Superior temporal gyrus (tissue), 1 donor: ENCODE measurements at regions not wholly inside any gene's neighbourhood (a gene's known extent, or its start where the extent isn't known, plus 50 kb on each side); places are given as distances from the start of the nearest gene placed in this dataset.

Experiments
- DNase-seq: peaks from one replicate; pipeline ENCODE4 v3.0.0-alpha.2; 2016; ENCODE audit errors: extremely low spot score

GRCh38 chr3:66592927-66593625 is 92.3 kb upstream of the LRIG1 start:
- DNase-seq: no peak

DNA sequence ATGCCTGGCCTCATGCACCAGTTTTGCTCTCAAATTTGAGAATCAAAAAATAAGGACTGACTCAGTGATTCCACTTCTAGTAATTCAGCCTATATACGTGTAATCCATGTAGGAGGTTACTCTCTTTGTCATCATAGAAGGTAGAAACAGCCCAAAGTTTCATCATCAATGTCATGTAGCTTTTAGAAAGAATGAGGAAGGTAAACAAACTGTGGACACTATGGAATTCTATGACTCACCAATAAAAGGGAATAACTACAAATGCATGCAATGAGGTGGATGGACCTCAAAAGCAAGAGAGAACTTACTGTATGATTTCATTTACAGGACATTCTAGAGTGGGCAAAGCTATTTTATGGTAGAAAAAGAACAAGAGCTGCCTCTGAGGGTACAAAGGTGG is 93.2 kb upstream of the LRIG1 start:
- no peak for DNase-seq

- no peak for DNase-seq
Observed at GRCh38 chr3:66597308-66597863, 96.6 kb upstream of the LRIG1 start.

- DNase-seq: no peak
Observed at GRCh38 chr3:66598168-66598567, 97.3 kb upstream of the LRIG1 start.

DNA sequence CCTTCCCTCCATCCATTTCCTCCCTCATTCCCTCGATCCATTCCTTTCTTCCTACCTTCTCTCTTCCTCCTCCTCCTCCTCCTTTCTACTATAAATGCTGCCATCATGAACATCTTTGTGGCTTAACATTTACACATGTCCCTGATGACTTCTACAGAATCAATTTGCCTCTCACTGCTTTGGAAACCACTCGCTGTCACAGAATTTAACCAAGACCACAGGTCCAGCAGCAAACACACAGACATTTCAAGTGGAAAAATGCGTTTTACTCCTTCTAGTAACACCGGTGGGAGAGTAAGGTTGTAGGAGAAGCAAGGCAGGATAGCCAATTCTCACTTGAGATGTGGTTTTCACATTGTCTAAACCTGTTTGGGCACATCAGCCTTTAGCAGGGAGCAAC is 101.4 kb upstream of the LRIG1 start:
- DNase-seq: no peak

GRCh38 chr3:66602691-66603090 is 101.9 kb upstream of the LRIG1 start:
- no peak for DNase-seq

- DNase-seq: no peak
Observed at GRCh38 chr3:66603151-66603611, 102.4 kb upstream of the LRIG1 start.

GRCh38 chr3:66604481-66604880 is 103.7 kb upstream of the LRIG1 start:
- DNase-seq: no peak

- DNase-seq: no peak
Observed at GRCh38 chr3:66606126-66606525, 105.3 kb upstream of the LRIG1 start.

GRCh38 chr3:66606868-66607267 is 106.0 kb upstream of the LRIG1 start:
- DNase-seq: no peak

- no peak for DNase-seq
Observed at GRCh38 chr3:66609660-66610561, 109.1 kb upstream of the LRIG1 start.

- DNase-seq: no peak
Observed at GRCh38 chr3:66610562-66610909, 109.7 kb upstream of the LRIG1 start.

GRCh38 chr3:66615643-66616301 is 115.0 kb upstream of the LRIG1 start:
- DNase-seq: no peak

DNA sequence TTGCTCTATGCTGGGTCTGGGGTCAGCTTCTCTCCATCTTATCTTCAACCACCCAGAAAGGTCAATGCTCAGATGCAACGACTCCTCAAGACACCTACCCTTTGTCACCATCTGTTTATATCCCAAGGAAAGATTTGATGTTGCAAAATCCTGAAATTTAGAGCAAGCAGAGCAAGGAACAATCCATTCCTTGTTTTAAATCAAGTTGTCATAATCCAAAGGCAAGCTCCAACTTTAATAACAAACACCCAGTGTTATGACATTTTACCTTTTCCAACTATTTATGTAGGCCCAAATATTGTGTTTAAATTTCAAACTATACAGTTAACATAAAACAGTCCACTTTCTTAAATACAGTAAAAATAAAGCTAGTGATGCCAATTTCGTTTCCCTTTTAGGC is 116.5 kb upstream of the LRIG1 start:
- DNase-seq: no peak

DNA sequence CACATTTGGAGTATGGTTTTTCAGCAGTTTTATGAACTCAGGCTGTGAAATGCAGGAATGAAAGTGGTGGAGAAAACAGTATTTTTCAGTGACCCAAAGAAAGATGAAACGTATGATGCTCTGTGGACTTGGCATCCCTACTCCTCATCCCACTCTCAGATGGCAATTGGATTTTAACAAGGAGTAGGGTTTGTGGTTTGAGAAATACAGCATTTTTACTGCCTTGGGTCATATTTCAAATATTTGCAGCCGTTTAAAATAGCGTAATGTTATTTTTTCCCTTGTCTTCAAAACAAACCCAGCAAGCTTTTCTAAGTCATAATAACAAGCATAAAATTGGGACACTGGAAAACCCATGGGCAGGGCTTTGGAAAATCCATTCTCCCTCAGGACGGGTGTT is 117.2 kb upstream of the LRIG1 start:
- DNase-seq: no peak

- DNase-seq: no peak
Observed at GRCh38 chr3:66620296-66620695, 119.5 kb upstream of the LRIG1 start.

DNA sequence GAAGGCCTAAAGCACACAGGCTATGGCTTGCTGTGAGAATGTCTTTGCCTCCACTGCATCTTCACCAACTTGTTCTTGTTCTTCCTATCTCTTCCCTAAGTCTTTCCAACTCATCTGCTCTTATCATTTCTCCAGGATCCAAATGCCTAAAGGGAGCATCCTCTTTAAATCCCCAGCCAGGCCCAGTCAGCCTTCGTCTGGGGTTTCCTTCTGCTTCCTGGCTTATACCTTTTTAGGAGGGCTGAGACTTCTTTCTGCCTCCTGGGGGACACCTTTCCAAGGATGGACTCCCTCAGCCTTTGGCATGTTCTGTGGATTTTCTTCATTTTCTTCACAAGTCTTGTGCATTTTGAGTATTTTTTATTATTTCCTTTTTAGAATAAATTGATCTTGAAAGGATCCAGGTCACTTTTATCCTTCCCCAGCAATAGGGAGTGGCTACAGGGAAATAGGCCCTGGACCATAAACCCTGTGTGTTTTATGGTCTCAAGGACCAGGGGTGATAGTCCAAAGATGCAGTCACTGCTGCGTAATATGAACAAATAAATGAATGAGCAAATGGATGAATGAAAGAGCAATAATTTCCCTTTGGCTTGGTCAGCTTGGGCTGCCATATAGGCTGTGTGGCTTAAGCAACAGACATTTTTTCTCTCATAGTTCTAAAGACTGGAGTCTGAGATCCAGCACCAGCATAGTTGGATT is 122.1 kb upstream of the LRIG1 start:
- DNase-seq: no peak

- DNase-seq: no peak
Observed at GRCh38 chr3:66625505-66626216, 124.8 kb upstream of the LRIG1 start.

DNA sequence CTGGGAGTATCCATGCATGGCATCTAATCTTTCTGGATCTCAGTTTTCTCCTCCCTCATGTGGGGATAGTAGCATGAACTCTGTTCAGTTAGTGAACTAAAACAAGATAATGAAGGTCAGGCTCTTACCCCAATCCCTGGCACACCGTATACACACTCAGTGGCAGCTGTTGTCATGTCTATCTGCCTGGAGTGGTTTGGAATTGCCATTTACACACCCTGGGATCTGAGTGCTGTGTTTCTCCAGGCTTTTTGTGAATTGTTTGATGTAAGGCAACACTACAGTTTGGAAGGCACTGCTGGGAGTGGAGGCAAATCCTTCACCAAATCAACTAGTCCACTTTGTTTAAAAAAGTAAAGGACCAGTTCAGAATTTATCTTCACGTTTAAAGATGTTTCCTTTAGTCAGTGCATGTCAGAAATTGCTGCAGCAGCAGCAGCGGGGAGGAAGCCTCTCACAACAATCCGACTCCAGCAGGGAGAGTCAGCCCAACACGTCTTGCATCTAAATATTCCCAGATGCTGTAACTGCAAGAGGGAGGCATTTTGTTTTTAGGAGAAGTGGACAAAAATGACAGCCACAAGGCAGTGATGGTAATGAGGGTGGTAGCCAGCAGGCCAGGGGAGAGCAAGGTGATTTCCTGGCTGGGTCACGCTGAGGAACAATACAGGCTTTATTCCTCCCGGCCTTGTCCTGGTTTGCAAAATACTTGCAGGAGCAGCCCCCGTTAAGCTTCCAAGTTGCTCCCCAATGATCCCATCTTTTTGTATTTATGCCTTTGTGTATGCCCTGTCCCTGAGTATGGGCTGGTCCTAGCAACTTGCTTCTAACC is 128.5 kb upstream of the LRIG1 start:
- no peak for DNase-seq

DNA sequence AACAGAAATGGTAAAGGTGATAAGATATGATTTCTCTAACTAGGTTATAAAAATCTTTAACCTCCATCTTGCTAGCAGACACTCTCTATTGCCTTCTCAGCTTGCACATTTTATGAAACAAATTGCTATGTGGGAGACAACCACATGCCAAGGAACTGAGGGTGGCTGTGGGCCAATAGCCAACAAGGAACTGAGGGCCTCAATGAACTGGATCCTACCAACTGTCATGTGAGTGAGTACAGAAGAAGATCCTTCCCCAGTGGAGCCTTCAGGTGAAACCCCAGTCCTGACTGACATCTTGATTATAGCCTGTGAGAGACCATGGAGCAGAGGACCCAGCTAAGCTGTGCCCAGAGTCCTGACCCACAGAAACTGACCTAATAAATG is 129.2 kb upstream of the LRIG1 start:
- DNase-seq: no peak
